GM12878 (cell line): ENCODE measurements at regions not wholly inside any gene's neighbourhood (a gene's known extent, or its start where the extent isn't known, plus 50 kb on each side); places are given as distances from the start of the nearest gene placed in this dataset.

Source experiments
- EP300 ChIP-seq, 2 experiments: fragments of 150-350 bp in 1 of 2; IDR thresholded peaks; 2 replicates each; pipeline ENCODE4 v1.6.1; 2011 to 2012; ENCODE audit warnings: low read depth in 2 of 2, low read length in 2 of 2, borderline replicate concordance in 1 of 2, improper control_type of control experiment in 1 of 2, inconsistent platforms in 1 of 2; ENCODE audit not compliant: control insufficient read depth in 1 of 2
- KLF5 ChIP-seq: fragments of 450-650 bp; IDR thresholded peaks from 2 replicates; pipeline ENCODE4 v1.6.1; 2014; ENCODE audit warnings: mild to moderate bottlenecking; ENCODE audit not compliant: partially characterized antibody
- NFYA ChIP-seq: IDR thresholded peaks from 2 replicates; pipeline ENCODE4 v1.6.1; 2011; ENCODE audit warnings: low read depth, mild to moderate bottlenecking, low read length, improper control_type of control experiment, borderline replicate concordance
- POLR2A ChIP-seq: IDR thresholded peaks from 2 replicates; pipeline ENCODE4 v1.6.1; 2011; ENCODE audit warnings: low read depth, mild to moderate bottlenecking, low read length
- POLR2AphosphoS5 ChIP-seq: IDR thresholded peaks from 2 replicates; pipeline ENCODE4 v1.6.1; 2011; ENCODE audit warnings: mild to moderate bottlenecking, low read length, inconsistent platforms
- TAF1 ChIP-seq: IDR thresholded peaks from 2 replicates; pipeline ENCODE4 v1.6.1; 2011; ENCODE audit warnings: mild to moderate bottlenecking, low read depth, low read length, borderline replicate concordance
- TCF7 ChIP-seq: IDR thresholded peaks from 2 replicates; pipeline ENCODE4 v1.6.1; 2014; ENCODE audit warnings: antibody characterized with exemption, borderline replicate concordance
- WRNIP1 ChIP-seq: IDR thresholded peaks from 2 replicates; pipeline ENCODE4 v1.6.1; 2011; ENCODE audit warnings: low read depth, low read length, improper control_type of control experiment, borderline replicate concordance
- ZNF274 ChIP-seq: IDR thresholded peaks from one replicate; pipeline ENCODE4 v1.8.0; 2011; ENCODE audit not compliant: insufficient read length, insufficient read depth
- TF ChIP-seq, protein P1 (sequence below): IDR thresholded peaks from 2 replicates; pipeline ENCODE4 v1.6.1; 2011; ENCODE audit warnings: low read depth, mild to moderate bottlenecking, low read length, moderate library complexity, borderline replicate concordance; ENCODE audit errors: extremely low read depth
- TF ChIP-seq, protein P2 (sequence below), 3 experiments: IDR thresholded peaks in 2 of 3; conservative IDR thresholded peaks in 1 of 3; 2 replicates each; pipeline ENCODE4 v1.5.1; 2011; ENCODE audit warnings: low read depth in 3 of 3, low read length in 3 of 3, mild to moderate bottlenecking in 3 of 3, control low read depth in 2 of 3, moderate library complexity in 2 of 3, inconsistent platforms in 1 of 3, mixed read lengths in 1 of 3; ENCODE audit not compliant: control insufficient read depth in 2 of 3, insufficient read depth in 1 of 3; ENCODE audit errors: extremely low read depth in 1 of 3
- TF ChIP-seq, protein P3 (sequence below): fragments of 450-650 bp; IDR thresholded peaks from 2 replicates; pipeline ENCODE4 v1.6.1; 2017; ENCODE audit warnings: mild to moderate bottlenecking, low read depth, inconsistent platforms; ENCODE audit not compliant: poor library complexity, severe bottlenecking
- TF ChIP-seq, protein P4 (sequence below): fragments of 450-650 bp; IDR thresholded peaks from 2 replicates; pipeline ENCODE4 v1.6.1; 2018; ENCODE audit warnings: mild to moderate bottlenecking, low read depth, moderate library complexity; ENCODE audit not compliant: partially characterized antibody
- TF ChIP-seq, protein P5 (sequence below): IDR thresholded peaks from 2 replicates; pipeline ENCODE4 v1.6.1; 2011; ENCODE audit warnings: mild to moderate bottlenecking, low read depth, low read length, moderate library complexity; ENCODE audit not compliant: insufficient replicate concordance

DNA sequence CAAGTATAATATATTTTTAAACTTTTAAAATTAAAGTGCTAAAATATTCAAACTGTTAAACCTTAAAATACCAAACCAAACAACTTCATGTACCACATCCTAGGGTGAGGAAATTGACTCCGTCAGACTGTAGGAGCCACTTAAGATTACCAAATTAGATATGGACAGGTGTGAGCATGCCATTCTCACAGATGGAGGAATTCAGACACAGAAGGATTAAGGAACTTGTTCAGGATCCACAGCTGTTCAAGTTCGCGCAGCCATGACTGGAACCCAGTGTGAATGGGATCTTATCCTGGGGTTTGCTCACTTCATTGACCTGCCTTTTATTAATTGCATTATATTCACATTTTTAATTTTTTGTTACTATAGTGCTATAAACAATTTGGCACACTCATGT, 224.9 kb upstream of the PCDH7 start:
- TF ChIP-seq POLR2AphosphoS5 (no peak), ZNF274 (no peak), NFYA (no peak), TAF1 (no peak), EP300 (IDR thresholded peaks at IDR 0.05; ENCODE audit: borderline replicate concordance in 1 of 2, control insufficient read depth in 1 of 2, low read depth in 2 of 2, low read length in 2 of 2) (no peak), KLF5 (no peak), POLR2A (no peak), TCF7 (no peak), WRNIP1 (no peak)
- TF ChIP-seq, protein P1, sequence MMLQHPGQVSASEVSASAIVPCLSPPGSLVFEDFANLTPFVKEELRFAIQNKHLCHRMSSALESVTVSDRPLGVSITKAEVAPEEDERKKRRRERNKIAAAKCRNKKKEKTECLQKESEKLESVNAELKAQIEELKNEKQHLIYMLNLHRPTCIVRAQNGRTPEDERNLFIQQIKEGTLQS: no peak
- TF ChIP-seq, protein P2, sequence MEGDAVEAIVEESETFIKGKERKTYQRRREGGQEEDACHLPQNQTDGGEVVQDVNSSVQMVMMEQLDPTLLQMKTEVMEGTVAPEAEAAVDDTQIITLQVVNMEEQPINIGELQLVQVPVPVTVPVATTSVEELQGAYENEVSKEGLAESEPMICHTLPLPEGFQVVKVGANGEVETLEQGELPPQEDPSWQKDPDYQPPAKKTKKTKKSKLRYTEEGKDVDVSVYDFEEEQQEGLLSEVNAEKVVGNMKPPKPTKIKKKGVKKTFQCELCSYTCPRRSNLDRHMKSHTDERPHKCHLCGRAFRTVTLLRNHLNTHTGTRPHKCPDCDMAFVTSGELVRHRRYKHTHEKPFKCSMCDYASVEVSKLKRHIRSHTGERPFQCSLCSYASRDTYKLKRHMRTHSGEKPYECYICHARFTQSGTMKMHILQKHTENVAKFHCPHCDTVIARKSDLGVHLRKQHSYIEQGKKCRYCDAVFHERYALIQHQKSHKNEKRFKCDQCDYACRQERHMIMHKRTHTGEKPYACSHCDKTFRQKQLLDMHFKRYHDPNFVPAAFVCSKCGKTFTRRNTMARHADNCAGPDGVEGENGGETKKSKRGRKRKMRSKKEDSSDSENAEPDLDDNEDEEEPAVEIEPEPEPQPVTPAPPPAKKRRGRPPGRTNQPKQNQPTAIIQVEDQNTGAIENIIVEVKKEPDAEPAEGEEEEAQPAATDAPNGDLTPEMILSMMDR (IDR thresholded peaks at IDR 0.05 in 2 of 3, conservative IDR thresholded peaks at IDR 0.05 in 1 of 3; ENCODE audit: control insufficient read depth in 2 of 3, extremely low read depth in 1 of 3, insufficient read depth in 1 of 3, low read depth in 3 of 3, low read length in 3 of 3): no peak
- TF ChIP-seq, protein P3, sequence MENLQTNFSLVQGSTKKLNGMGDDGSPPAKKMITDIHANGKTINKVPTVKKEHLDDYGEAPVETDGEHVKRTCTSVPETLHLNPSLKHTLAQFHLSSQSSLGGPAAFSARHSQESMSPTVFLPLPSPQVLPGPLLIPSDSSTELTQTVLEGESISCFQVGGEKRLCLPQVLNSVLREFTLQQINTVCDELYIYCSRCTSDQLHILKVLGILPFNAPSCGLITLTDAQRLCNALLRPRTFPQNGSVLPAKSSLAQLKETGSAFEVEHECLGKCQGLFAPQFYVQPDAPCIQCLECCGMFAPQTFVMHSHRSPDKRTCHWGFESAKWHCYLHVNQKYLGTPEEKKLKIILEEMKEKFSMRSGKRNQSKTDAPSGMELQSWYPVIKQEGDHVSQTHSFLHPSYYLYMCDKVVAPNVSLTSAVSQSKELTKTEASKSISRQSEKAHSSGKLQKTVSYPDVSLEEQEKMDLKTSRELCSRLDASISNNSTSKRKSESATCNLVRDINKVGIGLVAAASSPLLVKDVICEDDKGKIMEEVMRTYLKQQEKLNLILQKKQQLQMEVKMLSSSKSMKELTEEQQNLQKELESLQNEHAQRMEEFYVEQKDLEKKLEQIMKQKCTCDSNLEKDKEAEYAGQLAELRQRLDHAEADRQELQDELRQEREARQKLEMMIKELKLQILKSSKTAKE: no peak
- TF ChIP-seq, protein P4, sequence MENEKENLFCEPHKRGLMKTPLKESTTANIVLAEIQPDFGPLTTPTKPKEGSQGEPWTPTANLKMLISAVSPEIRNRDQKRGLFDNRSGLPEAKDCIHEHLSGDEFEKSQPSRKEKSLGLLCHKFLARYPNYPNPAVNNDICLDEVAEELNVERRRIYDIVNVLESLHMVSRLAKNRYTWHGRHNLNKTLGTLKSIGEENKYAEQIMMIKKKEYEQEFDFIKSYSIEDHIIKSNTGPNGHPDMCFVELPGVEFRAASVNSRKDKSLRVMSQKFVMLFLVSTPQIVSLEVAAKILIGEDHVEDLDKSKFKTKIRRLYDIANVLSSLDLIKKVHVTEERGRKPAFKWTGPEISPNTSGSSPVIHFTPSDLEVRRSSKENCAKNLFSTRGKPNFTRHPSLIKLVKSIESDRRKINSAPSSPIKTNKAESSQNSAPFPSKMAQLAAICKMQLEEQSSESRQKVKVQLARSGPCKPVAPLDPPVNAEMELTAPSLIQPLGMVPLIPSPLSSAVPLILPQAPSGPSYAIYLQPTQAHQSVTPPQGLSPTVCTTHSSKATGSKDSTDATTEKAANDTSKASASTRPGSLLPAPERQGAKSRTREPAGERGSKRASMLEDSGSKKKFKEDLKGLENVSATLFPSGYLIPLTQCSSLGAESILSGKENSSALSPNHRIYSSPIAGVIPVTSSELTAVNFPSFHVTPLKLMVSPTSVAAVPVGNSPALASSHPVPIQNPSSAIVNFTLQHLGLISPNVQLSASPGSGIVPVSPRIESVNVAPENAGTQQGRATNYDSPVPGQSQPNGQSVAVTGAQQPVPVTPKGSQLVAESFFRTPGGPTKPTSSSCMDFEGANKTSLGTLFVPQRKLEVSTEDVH: no peak
- TF ChIP-seq, protein P5, sequence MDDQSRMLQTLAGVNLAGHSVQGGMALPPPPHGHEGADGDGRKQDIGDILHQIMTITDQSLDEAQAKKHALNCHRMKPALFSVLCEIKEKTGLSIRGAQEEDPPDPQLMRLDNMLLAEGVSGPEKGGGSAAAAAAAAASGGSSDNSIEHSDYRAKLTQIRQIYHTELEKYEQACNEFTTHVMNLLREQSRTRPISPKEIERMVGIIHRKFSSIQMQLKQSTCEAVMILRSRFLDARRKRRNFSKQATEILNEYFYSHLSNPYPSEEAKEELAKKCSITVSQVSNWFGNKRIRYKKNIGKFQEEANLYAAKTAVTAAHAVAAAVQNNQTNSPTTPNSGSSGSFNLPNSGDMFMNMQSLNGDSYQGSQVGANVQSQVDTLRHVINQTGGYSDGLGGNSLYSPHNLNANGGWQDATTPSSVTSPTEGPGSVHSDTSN: no peak
